CD4-positive, alpha-beta T cell treated with Interleukin-15 for 4 hours (primary cell): ENCODE measurements at regions not wholly inside any gene's neighbourhood (a gene's known extent, or its start where the extent isn't known, plus 50 kb on each side); places are given as distances from the start of the nearest gene placed in this dataset.
"Not testable (repeated sequence)": the region's sequence is repeated elsewhere in the genome, so short reads cannot be mapped to it uniquely, and the experiment has no call there.

Experiments
- DNase-seq: peaks from one replicate; pipeline ENCODE4 v3.0.0-alpha.2; 2020; ENCODE audit warnings: low spot score

DNA sequence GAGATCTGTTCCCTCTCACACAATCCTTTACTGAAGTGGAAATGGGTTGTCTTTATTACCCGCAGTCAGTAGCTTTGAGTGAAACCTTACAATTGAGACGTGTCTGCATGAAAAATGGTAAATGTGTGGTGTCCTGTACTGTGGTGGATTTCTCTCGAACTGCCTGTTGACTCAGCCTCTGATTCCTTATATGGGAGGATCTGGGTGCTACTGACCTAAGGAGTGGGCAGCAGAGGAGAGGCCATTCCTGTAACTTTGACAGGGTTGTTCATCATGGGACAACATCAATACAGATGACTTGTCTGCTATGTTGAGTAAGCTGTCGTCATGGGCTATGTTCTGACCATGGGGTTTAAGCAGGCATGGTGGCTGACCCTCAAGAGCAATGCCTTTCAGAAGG lies 159.6 kb upstream of the WDR1 start:
- DNase-seq: no peak

GRCh38 chr4:10275696-10276095 lies 159.1 kb upstream of the WDR1 start:
- DNase-seq: no peak

GRCh38 chr4:10273030-10273429 lies 156.4 kb upstream of the WDR1 start:
- DNase-seq: no peak

- DNase-seq: no peak
Measured at GRCh38 chr4:10272511-10272910, 155.9 kb upstream of the WDR1 start.

GRCh38 chr4:10267066-10267465 lies 150.5 kb upstream of the WDR1 start:
- DNase-seq: no peak

GRCh38 chr4:10260777-10261176 lies 144.2 kb upstream of the WDR1 start:
- no peak for DNase-seq

DNA sequence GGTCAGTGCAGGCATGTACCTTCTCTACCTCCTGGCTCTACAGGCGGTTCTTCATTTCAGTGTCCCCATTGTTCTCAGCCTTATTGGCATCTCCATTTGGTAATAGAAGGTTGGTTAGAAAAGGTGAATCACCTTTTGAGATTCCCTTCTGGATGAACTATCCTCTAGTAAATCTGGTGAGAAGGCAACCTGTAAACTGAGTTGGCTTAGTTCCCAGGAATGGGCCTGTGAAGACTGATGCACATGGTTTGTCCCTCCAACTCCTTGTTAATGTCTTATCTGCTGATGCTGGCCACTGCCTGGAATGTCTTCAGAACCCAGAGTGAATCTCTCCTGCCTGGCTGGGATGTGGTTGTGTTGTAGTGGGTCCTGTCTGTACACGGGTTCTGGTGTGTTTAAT lies 143.4 kb upstream of the WDR1 start:
- no peak for DNase-seq

DNA sequence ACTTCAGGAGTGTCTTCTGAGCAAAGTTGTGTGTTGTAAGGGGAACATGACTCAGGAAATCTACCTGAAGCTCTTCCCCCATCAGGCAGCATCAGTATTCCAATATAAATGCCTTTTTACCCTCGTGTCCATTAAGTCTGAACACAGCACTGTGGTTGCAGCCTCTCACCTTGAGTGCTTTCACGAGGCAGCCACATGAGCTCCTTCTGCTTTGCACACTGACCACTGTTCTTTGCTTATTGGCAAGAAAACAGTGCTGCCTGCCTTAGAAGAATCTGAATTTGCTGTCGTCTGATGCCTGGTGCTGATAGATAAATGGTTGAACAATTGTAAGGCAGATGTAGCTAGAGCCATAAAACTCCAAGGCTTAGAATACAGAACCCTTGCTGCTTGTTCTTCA lies 139.6 kb upstream of the WDR1 start:
- DNase-seq: no peak

DNA sequence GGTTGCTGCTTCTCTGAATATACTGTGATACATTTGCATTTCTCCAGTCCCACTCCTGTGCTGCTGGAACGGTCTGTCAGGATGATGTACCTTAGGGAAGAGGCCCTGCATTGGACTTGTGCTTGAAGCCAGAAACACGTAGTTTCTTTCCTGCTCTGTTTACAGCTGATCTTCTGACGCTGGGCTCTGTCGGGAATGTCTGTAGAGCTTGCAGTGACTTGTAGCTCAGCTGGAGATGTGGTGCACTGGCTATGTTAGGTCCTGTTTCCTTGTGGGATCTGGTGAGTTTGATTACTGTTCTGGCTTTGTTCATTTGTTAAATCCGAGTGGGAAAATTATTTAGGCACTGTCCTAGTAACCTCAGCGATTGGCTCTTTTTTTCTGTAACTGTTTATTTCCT lies 137.2 kb upstream of the WDR1 start:
- DNase-seq: no peak

DNA sequence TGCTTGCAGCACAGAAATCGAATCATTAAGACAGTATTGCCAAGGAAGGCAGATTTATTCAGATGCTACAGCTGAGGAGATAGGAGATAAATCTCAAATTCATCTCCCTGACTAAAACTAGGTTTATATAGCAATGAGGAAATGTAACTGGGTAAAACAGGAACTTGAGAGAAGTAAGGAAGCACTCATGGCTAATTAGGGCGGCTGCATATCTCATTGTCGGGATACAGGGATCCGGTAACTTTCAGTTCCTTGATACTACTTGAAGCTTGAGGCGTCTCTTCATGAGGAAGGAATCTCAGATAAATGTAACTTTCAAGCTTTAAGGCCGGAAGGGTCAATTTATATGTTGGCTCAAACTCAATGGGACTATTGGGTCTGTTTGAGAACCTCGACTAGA lies 129.2 kb upstream of the WDR1 start:
- DNase-seq: no peak

GRCh38 chr4:10243856-10244255 lies 127.3 kb upstream of the WDR1 start:
- no peak for DNase-seq

GRCh38 chr4:10240691-10241090 lies 124.1 kb upstream of the WDR1 start:
- no peak for DNase-seq

GRCh38 chr4:10239982-10240654 lies 123.5 kb upstream of the WDR1 start:
- DNase-seq: no peak

DNA sequence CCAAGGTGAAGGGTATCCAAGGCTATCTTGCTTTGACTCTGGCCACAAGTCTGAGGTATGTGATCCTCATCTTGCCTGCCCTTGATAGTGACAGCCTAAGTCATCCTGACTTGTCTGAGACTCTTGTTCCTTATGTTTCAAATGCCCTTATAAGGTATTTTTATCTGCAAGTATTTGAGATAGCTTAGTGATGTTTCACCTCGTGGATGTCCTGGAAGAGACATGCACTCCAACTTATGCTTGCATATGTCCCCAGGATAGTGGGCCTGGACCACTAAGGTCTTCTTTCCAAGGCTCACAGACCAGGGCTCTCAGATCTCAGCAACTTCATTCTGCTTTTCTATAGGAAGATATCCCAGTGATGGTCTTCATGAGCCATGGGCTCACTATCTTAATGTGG lies 120.5 kb upstream of the WDR1 start:
- no peak for DNase-seq

DNA sequence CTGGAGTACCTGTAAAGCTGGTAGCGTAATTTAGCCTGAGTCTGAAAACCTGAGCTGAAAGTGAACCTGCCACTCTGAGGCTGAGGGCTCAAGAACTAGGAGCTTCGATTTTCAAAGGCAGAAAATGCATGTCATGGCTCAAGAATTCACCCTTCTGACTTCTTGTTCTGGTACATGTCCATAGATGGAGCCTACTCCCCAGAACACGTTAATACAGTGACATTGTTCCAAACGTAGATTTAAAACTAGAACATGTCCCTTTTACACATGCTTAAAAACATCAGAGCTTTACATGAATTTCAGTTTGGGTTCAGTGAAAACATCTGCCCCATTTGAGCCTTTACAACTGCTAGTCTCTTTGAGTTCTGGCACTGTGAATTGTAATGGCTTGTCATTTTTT lies 115.5 kb upstream of the WDR1 start:
- DNase-seq: no peak

DNA sequence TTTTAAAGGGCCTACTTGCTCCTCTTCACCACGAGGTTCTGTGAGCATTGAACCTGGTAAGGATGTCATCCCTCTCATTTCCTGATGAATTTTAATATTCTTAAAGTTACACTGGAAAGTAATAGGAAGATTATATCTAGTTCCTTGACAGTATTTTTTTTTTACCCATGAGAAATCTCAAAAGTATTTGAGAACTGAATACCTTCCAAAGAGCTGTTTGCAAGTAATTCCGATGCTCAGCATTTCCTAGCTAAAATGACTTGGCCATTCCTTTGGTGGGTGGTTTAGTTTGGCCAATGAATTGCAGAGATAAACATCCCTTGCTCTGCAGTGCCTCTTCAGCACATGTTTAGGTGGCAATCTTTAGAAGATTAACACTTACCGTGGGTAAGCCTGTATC lies 110.2 kb upstream of the WDR1 start:
- no peak for DNase-seq

DNA sequence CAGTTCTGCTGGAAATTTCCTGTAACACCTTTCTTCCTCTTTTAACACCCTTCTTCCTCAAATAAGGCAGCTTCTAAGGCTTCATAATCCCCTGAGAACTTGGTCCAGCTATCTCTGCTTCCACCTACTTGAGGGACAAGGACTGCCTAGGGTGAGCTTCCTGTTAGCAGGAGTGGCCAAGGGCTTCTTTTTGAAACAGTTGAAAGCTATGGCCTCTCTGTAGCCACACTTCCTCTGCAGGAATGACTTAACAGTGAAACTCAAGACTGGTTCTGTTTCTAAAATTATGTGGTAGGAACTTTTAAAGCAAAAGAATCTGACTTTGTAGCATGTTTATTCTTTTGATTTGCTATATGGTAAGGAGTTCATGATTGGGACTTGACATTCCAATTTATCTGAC lies 108.5 kb upstream of the WDR1 start:
- no peak for DNase-seq

- no peak for DNase-seq
Measured at GRCh38 chr4:10223782-10224181, 107.2 kb upstream of the WDR1 start.

DNA sequence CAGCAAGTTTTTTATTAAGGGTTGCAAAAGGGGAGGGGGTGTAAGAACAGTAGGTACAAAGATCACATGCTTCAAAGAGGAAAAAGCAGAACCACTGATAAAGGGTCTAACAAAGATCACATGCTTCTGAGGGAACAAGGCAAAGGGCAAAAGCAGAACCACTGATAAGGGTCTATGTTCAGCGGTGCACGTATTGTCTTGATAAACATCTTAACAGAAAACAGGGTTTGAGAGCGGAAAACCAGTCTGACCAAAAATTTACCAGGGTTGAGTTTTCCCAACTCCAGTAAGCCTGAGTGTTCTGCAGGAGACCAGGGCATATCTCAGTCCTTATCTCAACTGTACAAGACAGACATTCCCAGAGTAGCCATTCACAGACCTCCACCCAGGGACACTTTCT lies 96.9 kb upstream of the WDR1 start:
- DNase-seq: not testable (repeated sequence)

DNA sequence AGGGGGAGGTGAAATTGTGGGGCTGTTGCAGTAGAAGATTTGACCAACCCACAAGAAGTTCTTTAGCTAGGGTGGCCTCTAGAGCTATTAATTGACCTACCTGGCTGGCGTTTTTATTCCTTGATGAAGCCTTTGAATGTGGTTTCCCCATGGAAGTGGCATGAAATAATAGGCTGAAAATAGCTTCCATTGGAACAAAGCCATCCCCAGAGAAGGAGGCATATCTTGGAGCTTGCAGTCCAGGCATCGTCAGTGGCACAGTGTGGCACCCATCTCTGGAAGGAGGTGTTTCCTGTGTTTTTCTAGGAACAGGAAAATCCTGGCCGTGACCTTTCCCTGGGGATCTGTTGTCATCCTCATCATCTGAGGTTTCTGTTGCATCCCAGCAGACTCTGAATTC lies 96.3 kb upstream of the WDR1 start:
- no peak for DNase-seq

- no peak for DNase-seq
Measured at GRCh38 chr4:10212400-10212799, 95.8 kb upstream of the WDR1 start.

- no peak for DNase-seq
Measured at GRCh38 chr4:10207116-10207515, 90.5 kb upstream of the WDR1 start.

GRCh38 chr4:10205223-10205622 lies 88.6 kb upstream of the WDR1 start:
- DNase-seq: no peak

GRCh38 chr4:10204401-10205058 lies 87.9 kb upstream of the WDR1 start:
- no peak for DNase-seq
